Endothelial cell of umbilical vein (primary cell): ENCODE measurements at regions not wholly inside any gene's neighbourhood (a gene's known extent, or its start where the extent isn't known, plus 50 kb on each side); places are given as distances from the start of the nearest gene placed in this dataset.

Experiments used
- BruUV-seq: library from RNA; stranded (reverse); fragments of 400-500 nt; replicated peaks from 2 replicates; lab custom pipeline; 2021; lab: Mats Ljungman, UMichigan
- CTCF ChIA-PET: fragments of 300-600, 350-600 bp; sonication (Branson Sonifier 250); formaldehyde crosslinking; loops from one replicate; lab custom pipeline; 2021; ENCODE audit warnings: antibody characterized with exemption, inconsistent platforms; lab: Charles Lee
- POLR2A ChIA-PET: fragments of 300-600, 350-600 bp; sonication (Branson Sonifier 250); formaldehyde crosslinking; loops from one replicate; lab custom pipeline; 2021; ENCODE audit warnings: antibody characterized with exemption, inconsistent platforms; lab: Charles Lee
- DNase-seq: peaks from one replicate; pipeline ENCODE4 v3.0.0-alpha.2; 2011; ENCODE audit warnings: low read depth, low spot score
- FAIRE-seq: peaks from 2 replicates; lab custom pipeline; 2011; peaks lifted over from hg19 to GRCh38; lab: Jason Lieb, UNC
- H2AFZ ChIP-seq: 2 replicates; pipeline ENCODE4 v1.6.0; 2012; ENCODE audit warnings: low read depth, low read length, control low read depth, inconsistent platforms
- H3K27ac ChIP-seq: 2 replicates; pipeline ENCODE4 v1.5.1; 2011; ENCODE audit warnings: low read depth, mild to moderate bottlenecking, control low read depth, low read length, moderate library complexity; ENCODE audit not compliant: insufficient read depth
- H3K27me3 ChIP-seq, 2 experiments: 2 replicates each; pipeline versions ENCODE4 v1.6.0 to v1.6.1; 2011; ENCODE audit warnings: low read length in 2 of 2, mixed read lengths in 1 of 2; ENCODE audit not compliant: control insufficient read depth in 2 of 2, insufficient read depth in 2 of 2
- H3K36me3 ChIP-seq, 2 experiments: 2 replicates in 1 of 2; 3 replicates in 1 of 2; pipeline ENCODE4 v1.5.1; 2011; ENCODE audit warnings: low read length in 2 of 2, mild to moderate bottlenecking in 1 of 2, moderate library complexity in 1 of 2; ENCODE audit not compliant: control insufficient read depth in 2 of 2, insufficient read depth in 2 of 2; ENCODE audit errors: extremely low read depth in 1 of 2
- H3K4me1 ChIP-seq: 3 replicates; pipeline ENCODE4 v1.5.1; 2011; ENCODE audit warnings: mild to moderate bottlenecking, low read length; ENCODE audit not compliant: control insufficient read depth, insufficient read depth; ENCODE audit errors: extremely low read depth
- H3K4me2 ChIP-seq: 2 replicates; pipeline ENCODE4 v1.6.1; 2011; ENCODE audit warnings: low read length, control low read depth, mixed read lengths; ENCODE audit not compliant: insufficient read depth
- H3K4me3 ChIP-seq, 3 experiments: fragments of 200-600 bp in 1 of 3; sonication (generic), shearing (Covaris generic) in 1 of 3; replicated peaks in 1 of 3; 2 replicates each; pipeline ENCODE4 v1.5.1; 2011 to 2016; ENCODE audit warnings: control low read depth in 3 of 3, low read length in 3 of 3, mild to moderate bottlenecking in 2 of 3, inconsistent platforms in 1 of 3, low read depth in 1 of 3, moderate library complexity in 1 of 3; ENCODE audit not compliant: insufficient read depth in 1 of 3
- H3K79me2 ChIP-seq: 2 replicates; pipeline ENCODE4 v1.6.0; 2012; ENCODE audit warnings: low read length, inconsistent platforms; ENCODE audit not compliant: control insufficient read depth, insufficient read depth
- H3K9ac ChIP-seq: replicated peaks from 2 replicates; pipeline ENCODE3; 2011; ENCODE audit warnings: low read length, control low read depth; ENCODE audit not compliant: insufficient read depth; ENCODE audit errors: extremely low read depth
- H3K9me1 ChIP-seq: replicated peaks from 3 replicates; pipeline ENCODE4 v1.6.0; 2011; ENCODE audit warnings: mild to moderate bottlenecking, low read length; ENCODE audit not compliant: control insufficient read depth, insufficient read depth; ENCODE audit errors: extremely low read depth
- H3K9me3 ChIP-seq: replicated peaks from 2 replicates; pipeline ENCODE4 v1.5.1; 2012; ENCODE audit warnings: low read length, inconsistent platforms; ENCODE audit not compliant: control insufficient read depth, insufficient read depth
- H4K20me1 ChIP-seq: replicated peaks from 2 replicates; pipeline ENCODE3; 2011; ENCODE audit warnings: mild to moderate bottlenecking, low read length; ENCODE audit not compliant: control insufficient read depth, insufficient read depth; ENCODE audit errors: extremely low read depth
- FOS ChIP-seq: IDR thresholded peaks from 2 replicates; pipeline ENCODE4 v1.6.1; 2011; ENCODE audit warnings: mild to moderate bottlenecking, low read length, moderate library complexity, borderline replicate concordance; ENCODE audit not compliant: insufficient read depth
- GATA2 ChIP-seq: IDR thresholded peaks from 2 replicates; pipeline ENCODE4 v1.7.0; 2011; ENCODE audit warnings: low read depth, mild to moderate bottlenecking, moderate library complexity, mixed read lengths, low read length; ENCODE audit not compliant: insufficient read length, insufficient read depth
- POLR2A ChIP-seq: IDR thresholded peaks from 2 replicates; pipeline ENCODE4 v1.6.1; 2012; ENCODE audit warnings: low read depth, mild to moderate bottlenecking, control low read depth, low read length
- dilution Hi-C: fragments of 300-500 bp; cut with MboI; formaldehyde crosslinking; loops from one replicate; pipeline ENCODE4 v1.15.0; 2019; ENCODE audit warnings: low sequenced_read_pairs; ENCODE audit not compliant: extremely low pct_ligation_motif_present
- intact Hi-C: fragments of 100-400 bp; cut with micrococcal nuclease; formaldehyde crosslinking; loops from one replicate; pipeline ENCODE4 v1.10.0; 2022
- TF ChIP-seq, protein P1 (sequence below), 2 donors: IDR thresholded peaks; 1 replicate in 1 of 2; 2 replicates in 1 of 2; pipeline ENCODE4 v1.5.1; 2011; ENCODE audit warnings: low read length in 2 of 2, mild to moderate bottlenecking in 2 of 2, moderate library complexity in 2 of 2, control low read depth in 1 of 2, inconsistent platforms in 1 of 2, low read depth in 1 of 2; ENCODE audit not compliant: insufficient read depth in 1 of 2; ENCODE audit errors: extremely low read depth in 1 of 2

DNA sequence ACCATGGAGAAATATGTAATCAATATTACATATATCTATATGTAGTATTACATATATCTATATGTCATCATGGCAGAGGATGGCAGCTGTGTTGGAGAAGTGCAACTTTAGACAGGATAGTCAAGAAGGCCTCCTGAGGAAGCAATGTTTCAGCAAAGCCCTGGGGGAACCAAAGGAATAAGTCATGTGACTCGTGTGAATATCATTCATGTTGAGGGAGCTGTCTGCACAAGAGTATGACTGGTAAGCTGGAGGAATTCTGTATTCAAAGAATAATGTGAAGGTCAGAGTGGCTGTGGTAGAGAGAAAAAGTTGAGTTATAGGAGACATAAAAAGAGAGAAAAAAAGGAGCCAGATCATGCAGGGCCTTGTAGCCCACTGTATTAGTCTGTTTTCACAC is 92.9 kb upstream of the EDNRA start:
- CTCF ChIA-PET, result no interaction called here
- no peak for TF ChIP-seq GATA2
- Histone ChIP-seq H3K4me1 (no peaks in the 10 kb centered on the region), H3K4me2 (no peak overlapping the region), H3K4me3 (no peak overlapping the region), H4K20me1 (no peaks in the 10 kb centered on the region), H3K27me3 (no peaks in the 10 kb centered on the region), H3K9ac (no peak overlapping the region), H3K79me2 (no peaks in the 10 kb centered on the region), H2AFZ (no peak overlapping the region), H3K9me3 (no peaks in the 10 kb centered on the region), H3K9me1 (no peaks in the 10 kb centered on the region), H3K27ac (no peak overlapping the region), H3K36me3 (no peaks in the 10 kb centered on the region)
- POLR2A ChIA-PET, result no interaction called here
- no TSS peak for BruUV-seq
- no peak for FAIRE-seq
- no peak for DNase-seq
- dilution Hi-C loops (no loop called here), intact Hi-C loops (no loop called here)

GRCh38 chr4:147396105-147396504 is 84.8 kb upstream of the EDNRA start:
- H3K36me3 ChIP-seq, result no peaks in the 10 kb centered on the region
- no peak overlapping the region for H3K27ac ChIP-seq
- no peaks in the 10 kb centered on the region for H3K27me3 ChIP-seq
- TF ChIP-seq FOS (no peak), POLR2A (no peak)
- TF ChIP-seq, protein P1, sequence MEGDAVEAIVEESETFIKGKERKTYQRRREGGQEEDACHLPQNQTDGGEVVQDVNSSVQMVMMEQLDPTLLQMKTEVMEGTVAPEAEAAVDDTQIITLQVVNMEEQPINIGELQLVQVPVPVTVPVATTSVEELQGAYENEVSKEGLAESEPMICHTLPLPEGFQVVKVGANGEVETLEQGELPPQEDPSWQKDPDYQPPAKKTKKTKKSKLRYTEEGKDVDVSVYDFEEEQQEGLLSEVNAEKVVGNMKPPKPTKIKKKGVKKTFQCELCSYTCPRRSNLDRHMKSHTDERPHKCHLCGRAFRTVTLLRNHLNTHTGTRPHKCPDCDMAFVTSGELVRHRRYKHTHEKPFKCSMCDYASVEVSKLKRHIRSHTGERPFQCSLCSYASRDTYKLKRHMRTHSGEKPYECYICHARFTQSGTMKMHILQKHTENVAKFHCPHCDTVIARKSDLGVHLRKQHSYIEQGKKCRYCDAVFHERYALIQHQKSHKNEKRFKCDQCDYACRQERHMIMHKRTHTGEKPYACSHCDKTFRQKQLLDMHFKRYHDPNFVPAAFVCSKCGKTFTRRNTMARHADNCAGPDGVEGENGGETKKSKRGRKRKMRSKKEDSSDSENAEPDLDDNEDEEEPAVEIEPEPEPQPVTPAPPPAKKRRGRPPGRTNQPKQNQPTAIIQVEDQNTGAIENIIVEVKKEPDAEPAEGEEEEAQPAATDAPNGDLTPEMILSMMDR (IDR thresholded peaks at IDR 0.05; ENCODE audit: extremely low read depth in 1 of 2, insufficient read depth in 1 of 2, low read depth in 1 of 2, low read length in 2 of 2), result no peak
- H3K9me3 ChIP-seq, result no peaks in the 10 kb centered on the region
- POLR2A ChIA-PET, result no interaction called here
- H2AFZ ChIP-seq, result no peak overlapping the region
- H4K20me1 ChIP-seq, result no peaks in the 10 kb centered on the region
- no peak overlapping the region for H3K4me3 ChIP-seq
- FAIRE-seq (no peak), DNase-seq (no peak)
- no peaks in the 10 kb centered on the region for H3K79me2 ChIP-seq
- H3K9ac ChIP-seq, result no peak overlapping the region
- dilution Hi-C loops, result no loop called here
- CTCF ChIA-PET, result interaction anchor here (1.2 kb wide), 1 partner anchor 11 kb away, joined by 3 read pairs; no protein-coding TSS in a partner anchor
- intact Hi-C loops, result no loop called here
- no peaks in the 10 kb centered on the region for H3K4me1 ChIP-seq
- no TSS peak for BruUV-seq
- H3K9me1 ChIP-seq, result no peaks in the 10 kb centered on the region
- no peak overlapping the region for H3K4me2 ChIP-seq
